ENCODE measurements at regions not wholly inside any gene's neighbourhood (a gene's known extent, or its start where the extent isn't known, plus 50 kb on each side); places are given as distances from the start of the nearest gene placed in this dataset.

GRCh38 chr10:21315645-21316220 is 209.7 kb downstream of the SKIDA1 start:
- DNase-seq: no peak

- no peak for DNase-seq
Measured at GRCh38 chr10:21314906-21315644, 210.4 kb downstream of the SKIDA1 start.

GRCh38 chr10:21314111-21314626 is 211.3 kb downstream of the SKIDA1 start:
- no peak for DNase-seq

- DNase-seq: no peak
Measured at GRCh38 chr10:21313691-21314090, 211.8 kb downstream of the SKIDA1 start.

- DNase-seq: no peak
Measured at GRCh38 chr10:21311426-21311825, 214.1 kb downstream of the SKIDA1 start.

- no peak for DNase-seq
Measured at GRCh38 chr10:21309427-21309826, 216.1 kb downstream of the SKIDA1 start.

GRCh38 chr10:21308946-21309345 is 216.5 kb downstream of the SKIDA1 start:
- DNase-seq: no peak

GRCh38 chr10:21308018-21308417 is 217.5 kb downstream of the SKIDA1 start:
- DNase-seq: no peak

- DNase-seq: no peak
Measured at GRCh38 chr10:21304608-21305007, 220.9 kb downstream of the SKIDA1 start.

GRCh38 chr10:21304198-21304597 is 221.3 kb downstream of the SKIDA1 start:
- DNase-seq: no peak

- DNase-seq: peak; percentile 57 to 72 (median 59)
Measured at GRCh38 chr10:21300551-21300950, 224.9 kb downstream of the SKIDA1 start.

- DNase-seq: no peak
Measured at GRCh38 chr10:21299330-21299729, 226.2 kb downstream of the SKIDA1 start.

- DNase-seq: no peak
Measured at GRCh38 chr10:21298701-21299100, 226.8 kb downstream of the SKIDA1 start.

- DNase-seq: no peak
Measured at GRCh38 chr10:21297603-21298383, 227.7 kb downstream of the SKIDA1 start.

- DNase-seq: no peak
Measured at GRCh38 chr10:21296575-21297355, 228.7 kb downstream of the SKIDA1 start.

GRCh38 chr10:21293518-21294356 is 231.7 kb downstream of the SKIDA1 start:
- DNase-seq: no peak

- peak; percentile 47 to 71 (median 67) for DNase-seq
Measured at GRCh38 chr10:21292763-21293517, 232.5 kb downstream of the SKIDA1 start.

- no peak for DNase-seq
Measured at GRCh38 chr10:21290499-21291160, 234.9 kb downstream of the SKIDA1 start.

- peak in 2 of 3 donors; percentile 32 to 33 for DNase-seq
Measured at GRCh38 chr10:21289961-21290360, 235.5 kb downstream of the SKIDA1 start.

- no peak for DNase-seq
Measured at GRCh38 chr10:21289271-21289670, 236.2 kb downstream of the SKIDA1 start.

Data from suppressor macrophage treated with lipopolysaccharide for 1 hour (primary cell).